Spleen (tissue), 11 donors: ENCODE measurements at regions not wholly inside any gene's neighbourhood (a gene's known extent, or its start where the extent isn't known, plus 50 kb on each side); places are given as distances from the start of the nearest gene placed in this dataset.

Experiments
- DNase-seq: peaks from one replicate; pipeline ENCODE4 v3.0.0-alpha.2; 2020
- H3K27ac ChIP-seq, 8 donors: fragments of 200-600 bp; sonication (generic) in 7 of 8; 1 replicate in 4 of 8; 2 replicates in 4 of 8; pipeline versions ENCODE4 v1.5.0 to v1.8.0; 2016 to 2021; ENCODE audit warnings: inconsistent platforms in 4 of 8, mild to moderate bottlenecking in 4 of 8, moderate library complexity in 1 of 8
- H3K27me3 ChIP-seq, 7 donors: fragments of 200-600 bp; sonication (generic) in 6 of 7; replicated peaks in 1 of 7; 1 replicate in 4 of 7; 2 replicates in 3 of 7; pipeline versions ENCODE4 v1.5.0 to v1.8.0; 2016 to 2021; ENCODE audit warnings: inconsistent platforms in 3 of 7, mild to moderate bottlenecking in 1 of 7
- H3K36me3 ChIP-seq, 6 donors: fragments of 200-600 bp; sonication (generic) in 5 of 6; 1 replicate in 4 of 6; 2 replicates in 2 of 6; pipeline versions ENCODE4 v1.5.0 to v1.8.0; 2016 to 2021; ENCODE audit warnings: inconsistent platforms in 2 of 6
- H3K4me1 ChIP-seq, 6 donors: fragments of 200-600 bp; sonication (generic) in 5 of 6; 1 replicate in 3 of 6; 2 replicates in 3 of 6; pipeline versions ENCODE4 v1.5.0 to v1.8.0; 2016 to 2021; ENCODE audit warnings: inconsistent platforms in 3 of 6
- H3K4me3 ChIP-seq, 8 donors: fragments of 200-600 bp; sonication (generic) in 7 of 8; 1 replicate in 4 of 8; 2 replicates in 4 of 8; pipeline versions ENCODE4 v1.5.0 to v1.8.0; 2016 to 2021; ENCODE audit warnings: inconsistent platforms in 4 of 8, mild to moderate bottlenecking in 4 of 8, moderate library complexity in 2 of 8
- H3K9me3 ChIP-seq, 8 donors: fragments of 200-600 bp; sonication (generic) in 7 of 8; 1 replicate in 4 of 8; 2 replicates in 4 of 8; pipeline versions ENCODE4 v1.5.0 to v1.8.0; 2016 to 2021; ENCODE audit warnings: inconsistent platforms in 4 of 8
- POLR2A ChIP-seq, 3 donors: fragments of 450-650 bp; IDR thresholded peaks; one replicate each; pipeline ENCODE4 v1.5.1; 2017; ENCODE audit warnings: antibody characterized with exemption in 3 of 3, mild to moderate bottlenecking in 1 of 3
- POLR2AphosphoS5 ChIP-seq, 3 donors: sonication (generic); formaldehyde crosslinking; IDR thresholded peaks; one replicate each; pipeline ENCODE4 v1.5.1; 2017; ENCODE audit warnings: antibody characterized with exemption in 3 of 3
- WGBS, 5 donors: extraction: QIAGEN DNeasy Blood & Tissue Kit in 3 of 5; methylation state at CpG; one replicate each; pipeline versions ENCODE4 v1.1.5 to v1.1.7; 2013 to 2018; 5-methylcytosine and 5-hydroxymethylcytosine counted together
- intact Hi-C: fragments of 100-400 bp; cut with DNase I; formaldehyde crosslinking; loops from one replicate; pipeline ENCODE4 v1.15.0; 2023; ENCODE audit warnings: low total_unique reads
- TF ChIP-seq, protein P1 (sequence below), 11 experiments: fragments of 200-600 bp in 7 of 11; fragments of 450-650 bp in 4 of 11; sonication (generic) in 4 of 11; IDR thresholded peaks in 8 of 11; conservative IDR thresholded peaks in 3 of 11; 1 replicate in 7 of 11; 2 replicates in 4 of 11; pipeline versions ENCODE4 v1.4.0 to v1.8.0; 2016 to 2021; ENCODE audit warnings: antibody characterized with exemption in 11 of 11, inconsistent platforms in 4 of 11, mild to moderate bottlenecking in 1 of 11
- donor health status: healthy with polysubstance abuse.
- donor health status: DM: no; HTN: no; CAD: no; lungs with moderate emphysema.
- donor health status: DM: no; HTN: no; CAD: no.
- donor health status: Bipolar disorder and iron deficiency.
- donor health status: healthy.
- donor health status: DM: no; HTN: no; CAD: no.
- donor health status: DM: yes; HTN: yes; CAD: no.

DNA sequence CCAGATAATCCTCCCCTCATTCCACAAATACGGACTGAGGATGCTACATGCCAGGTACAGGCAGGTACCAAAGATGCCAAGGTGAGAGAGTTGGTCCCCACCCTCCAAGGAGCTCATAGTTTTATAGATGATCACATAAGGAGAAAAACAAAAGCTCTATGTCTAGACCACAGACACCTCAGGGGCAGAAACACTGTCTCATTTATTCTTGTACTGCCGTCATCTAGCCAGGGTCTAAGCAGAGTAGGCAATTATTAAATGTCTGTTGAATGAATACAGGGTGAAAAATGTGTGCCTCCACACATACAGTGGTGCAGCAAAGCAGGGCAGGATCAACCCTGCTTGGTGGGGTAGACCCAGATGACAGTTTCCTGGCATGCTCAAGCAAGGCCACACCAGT lies 439.8 kb upstream of the JARID2 start:
- H3K9me3 ChIP-seq: peaks cover 0 to 11% (median 5%) of the 10 kb centered on the region in 8 donors
- WGBS, 5 donors: 92 to 100% (median 95%) methylated on average over 2 of the region's 2 CpGs
- TF ChIP-seq POLR2A (IDR thresholded peaks at IDR 0.05): no peak
- TF ChIP-seq POLR2AphosphoS5 (IDR thresholded peaks at IDR 0.05): no peak
- TF ChIP-seq, protein P1, sequence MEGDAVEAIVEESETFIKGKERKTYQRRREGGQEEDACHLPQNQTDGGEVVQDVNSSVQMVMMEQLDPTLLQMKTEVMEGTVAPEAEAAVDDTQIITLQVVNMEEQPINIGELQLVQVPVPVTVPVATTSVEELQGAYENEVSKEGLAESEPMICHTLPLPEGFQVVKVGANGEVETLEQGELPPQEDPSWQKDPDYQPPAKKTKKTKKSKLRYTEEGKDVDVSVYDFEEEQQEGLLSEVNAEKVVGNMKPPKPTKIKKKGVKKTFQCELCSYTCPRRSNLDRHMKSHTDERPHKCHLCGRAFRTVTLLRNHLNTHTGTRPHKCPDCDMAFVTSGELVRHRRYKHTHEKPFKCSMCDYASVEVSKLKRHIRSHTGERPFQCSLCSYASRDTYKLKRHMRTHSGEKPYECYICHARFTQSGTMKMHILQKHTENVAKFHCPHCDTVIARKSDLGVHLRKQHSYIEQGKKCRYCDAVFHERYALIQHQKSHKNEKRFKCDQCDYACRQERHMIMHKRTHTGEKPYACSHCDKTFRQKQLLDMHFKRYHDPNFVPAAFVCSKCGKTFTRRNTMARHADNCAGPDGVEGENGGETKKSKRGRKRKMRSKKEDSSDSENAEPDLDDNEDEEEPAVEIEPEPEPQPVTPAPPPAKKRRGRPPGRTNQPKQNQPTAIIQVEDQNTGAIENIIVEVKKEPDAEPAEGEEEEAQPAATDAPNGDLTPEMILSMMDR (IDR thresholded peaks at IDR 0.05 in 8 of 11, conservative IDR thresholded peaks at IDR 0.05 in 3 of 11): no peak

DNA sequence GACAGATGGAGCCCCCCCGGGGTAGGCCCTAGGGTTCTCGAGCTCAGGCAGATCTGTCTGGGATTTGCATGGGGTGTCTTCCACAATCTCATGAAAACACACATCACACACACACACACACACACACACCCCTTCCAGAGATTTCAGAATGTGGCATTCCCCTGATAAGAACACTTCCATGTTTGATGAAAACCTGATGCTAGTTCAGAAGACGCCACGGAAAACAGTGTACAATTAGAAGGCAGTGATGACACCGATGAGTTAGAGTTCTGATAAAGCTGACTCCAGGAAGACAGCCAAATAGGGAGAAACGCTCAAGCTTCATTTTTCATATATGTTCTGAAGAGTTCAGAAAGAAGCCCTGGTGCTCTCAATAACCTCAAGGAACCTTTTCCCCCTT lies 438.7 kb upstream of the JARID2 start:
- Histone ChIP-seq H3K27me3 (no peaks in the 10 kb centered on the region), H3K4me1 (peaks cover 0 to 17% (median 7%) of the 10 kb centered on the region in 6 donors), H3K9me3 (peaks cover 0 to 11% (median 5%) of the 10 kb centered on the region in 8 donors), H3K27ac (no peak overlapping the region), H3K4me3 (no peak overlapping the region), H3K36me3 (no peaks in the 10 kb centered on the region)
- DNase-seq: no peak
- intact Hi-C loops: no loop called here
- TF ChIP-seq, protein P1 (IDR thresholded peaks at IDR 0.05 in 8 of 11, conservative IDR thresholded peaks at IDR 0.05 in 3 of 11): no peak
- TF ChIP-seq POLR2AphosphoS5 (IDR thresholded peaks at IDR 0.05): no peak
- no peak for TF ChIP-seq POLR2A (IDR thresholded peaks at IDR 0.05)
- 91 to 95% (median 92%) methylated on average over 6 of the region's 6 CpGs for WGBS, 5 donors

More for the DNA sequence above, 439.8 kb upstream of the JARID2 start:
- Histone ChIP-seq H3K4me3 (no peak overlapping the region), H3K36me3 (no peaks in the 10 kb centered on the region), H3K27me3 (no peaks in the 10 kb centered on the region), H3K4me1 (peaks cover 0 to 17% (median 7%) of the 10 kb centered on the region in 6 donors), H3K27ac (no peak overlapping the region)
- DNase-seq: no peak
- intact Hi-C loops: no loop called here

DNA sequence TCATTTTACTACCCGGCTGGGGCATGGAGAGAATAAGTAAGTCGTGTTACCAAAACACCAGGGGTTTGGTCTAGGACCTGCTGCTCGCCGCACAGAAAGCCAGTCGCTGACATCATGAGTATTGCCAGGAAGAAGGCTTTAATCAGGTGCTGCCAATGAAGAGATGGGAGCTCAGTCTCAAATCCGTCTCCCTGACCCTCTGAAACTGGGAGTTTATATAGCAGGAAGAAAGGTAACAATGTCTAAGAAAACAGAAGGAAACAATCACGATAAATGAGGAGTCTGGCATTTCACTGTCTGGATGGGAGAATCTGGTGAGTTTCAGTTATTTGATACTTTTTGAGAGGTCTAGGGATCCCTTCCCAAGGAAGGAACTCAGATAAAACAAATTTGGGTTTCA lies 437.9 kb upstream of the JARID2 start:
- intact Hi-C loops: no loop called here
- no peak for DNase-seq

DNA sequence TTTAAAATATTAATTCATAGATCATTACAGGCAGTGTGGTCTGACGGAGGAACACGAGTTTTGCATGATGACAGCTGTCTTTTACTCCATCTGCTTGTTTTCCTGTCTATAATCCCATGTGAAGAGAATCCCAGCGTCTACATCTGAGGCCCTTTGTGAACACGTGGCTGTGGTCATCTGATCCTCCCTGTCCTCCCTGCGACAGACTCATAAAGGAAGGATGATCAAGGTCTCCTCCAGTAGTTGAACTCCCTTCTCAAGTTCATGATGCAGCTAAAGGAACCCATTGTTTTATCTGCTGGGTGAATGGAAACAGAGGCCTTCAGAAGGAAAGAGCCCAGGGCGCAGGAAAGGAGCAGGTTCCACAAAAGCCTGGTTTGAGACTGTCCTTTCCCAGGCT lies 435.8 kb upstream of the JARID2 start:
- H3K36me3 ChIP-seq: no peaks in the 10 kb centered on the region
- no peak overlapping the region for H3K27ac ChIP-seq
- H3K4me3 ChIP-seq: no peak overlapping the region
- DNase-seq: no peak
- H3K27me3 ChIP-seq: no peaks in the 10 kb centered on the region
- intact Hi-C loops: no loop called here
- no peak for TF ChIP-seq POLR2AphosphoS5 (IDR thresholded peaks at IDR 0.05)
- TF ChIP-seq POLR2A (IDR thresholded peaks at IDR 0.05): no peak
- TF ChIP-seq, protein P1 (IDR thresholded peaks at IDR 0.05 in 8 of 11, conservative IDR thresholded peaks at IDR 0.05 in 3 of 11): no peak
- peaks cover 0 to 3% (median 1%) of the 10 kb centered on the region in 6 donors for H3K4me1 ChIP-seq
- H3K9me3 ChIP-seq: peaks cover 0 to 11% (median 5%) of the 10 kb centered on the region in 8 donors
- 86 to 92% (median 88%) methylated on average over 6 of the region's 6 CpGs for WGBS, 5 donors

More for the DNA sequence above, 437.9 kb upstream of the JARID2 start:
- Histone ChIP-seq H3K4me1 (peaks cover 0 to 17% (median 7%) of the 10 kb centered on the region in 6 donors), H3K27me3 (no peaks in the 10 kb centered on the region), H3K36me3 (no peaks in the 10 kb centered on the region), H3K27ac (no peak overlapping the region), H3K4me3 (no peak overlapping the region), H3K9me3 (peaks cover 0 to 11% (median 5%) of the 10 kb centered on the region in 8 donors)
- TF ChIP-seq, protein P1 (IDR thresholded peaks at IDR 0.05 in 8 of 11, conservative IDR thresholded peaks at IDR 0.05 in 3 of 11): no peak
- TF ChIP-seq POLR2A (IDR thresholded peaks at IDR 0.05): no peak
- TF ChIP-seq POLR2AphosphoS5 (IDR thresholded peaks at IDR 0.05): no peak
- WGBS, 5 donors: 86 to 98% (median 96%) methylated on average over 7 of the region's 7 CpGs
